ENCODE measurements at regions not wholly inside any gene's neighbourhood (a gene's known extent, or its start where the extent isn't known, plus 50 kb on each side); places are given as distances from the start of the nearest gene placed in this dataset.
"Not testable (repeated sequence)": the region's sequence is repeated elsewhere in the genome, so short reads cannot be mapped to it uniquely, and the experiment has no call there.

DNA sequence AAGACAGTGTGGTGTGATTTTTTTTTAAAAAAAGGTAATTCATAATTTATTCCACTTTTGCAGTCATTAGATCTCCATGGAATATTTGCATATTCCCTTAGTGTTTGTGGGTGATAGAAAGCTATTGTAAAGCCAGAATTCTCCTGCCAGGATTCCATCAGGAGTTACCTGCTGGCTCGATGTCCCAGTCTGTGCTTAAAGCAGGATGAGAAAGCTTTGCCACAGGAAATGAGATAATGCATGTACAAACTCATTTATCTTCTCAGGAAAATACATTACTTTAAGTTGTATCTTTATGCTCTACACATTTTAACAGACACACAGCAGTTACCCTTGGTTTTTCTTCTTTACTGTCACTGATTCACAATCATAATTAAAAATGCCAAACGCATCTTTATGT is 553.0 kb downstream of the CD109 start:
- ChIA-PET CTCF (no interaction called here), POLR2A (no interaction called here)
- H3K4me3 Mint-ChIP-seq: no peak overlapping the region
- H3K36me3 Mint-ChIP-seq: no peaks in the 10 kb centered on the region
- no peak overlapping the region for H3K27ac Mint-ChIP-seq
- H3K9me3 Mint-ChIP-seq: peaks cover 2% of the 10 kb centered on the region
- no peak for DNase-seq
- H3K4me1 Mint-ChIP-seq (ENCODE audit: low read depth): no peaks in the 10 kb centered on the region
- H3K27me3 Mint-ChIP-seq: no peaks in the 10 kb centered on the region
- intact Hi-C loops (cut with micrococcal nuclease): no loop called here

DNA sequence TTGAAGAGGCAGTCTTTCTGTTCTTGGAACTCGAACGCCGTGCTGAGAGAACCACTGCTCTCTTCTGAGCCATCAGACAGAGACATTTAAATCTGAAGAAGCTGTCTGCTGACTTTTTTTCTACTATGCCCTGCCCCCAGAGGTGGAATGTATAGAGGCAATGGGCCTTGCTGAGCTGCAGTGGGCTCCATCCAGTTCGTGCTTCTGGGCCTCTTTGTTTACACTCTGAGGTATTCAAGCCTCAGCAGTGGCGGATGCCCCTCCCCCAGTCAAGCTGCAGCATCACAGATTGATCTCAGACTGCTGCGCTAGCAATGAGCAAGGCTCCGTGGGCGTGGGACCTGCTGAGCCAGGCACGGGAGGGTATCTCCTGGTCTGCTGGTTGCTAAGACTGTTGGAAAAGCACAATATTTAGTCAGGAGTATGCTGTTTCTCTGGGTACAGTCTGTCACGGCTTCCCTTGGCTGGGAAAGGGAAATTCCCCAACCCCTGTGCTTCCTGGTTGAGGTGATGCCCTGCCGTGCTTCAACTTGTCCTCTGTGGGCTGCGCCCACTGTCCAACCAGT is 526.8 kb downstream of the CD109 start:
- H3K27me3 Mint-ChIP-seq: no peaks in the 10 kb centered on the region
- no peaks in the 10 kb centered on the region for H3K4me1 Mint-ChIP-seq (ENCODE audit: low read depth)
- H3K9me3 Mint-ChIP-seq: peaks cover 15% of the 10 kb centered on the region
- CTCF ChIA-PET: interaction anchor here (1.5 kb wide), 1 partner anchor 986 kb away, joined by 3 read pairs; no protein-coding TSS in a partner anchor
- H3K27ac Mint-ChIP-seq: no peak overlapping the region
- no peak for DNase-seq
- H3K4me3 Mint-ChIP-seq: no peak overlapping the region
- no peaks in the 10 kb centered on the region for H3K36me3 Mint-ChIP-seq
- intact Hi-C loops (cut with micrococcal nuclease): no loop called here
- POLR2A ChIA-PET: no interaction called here

DNA sequence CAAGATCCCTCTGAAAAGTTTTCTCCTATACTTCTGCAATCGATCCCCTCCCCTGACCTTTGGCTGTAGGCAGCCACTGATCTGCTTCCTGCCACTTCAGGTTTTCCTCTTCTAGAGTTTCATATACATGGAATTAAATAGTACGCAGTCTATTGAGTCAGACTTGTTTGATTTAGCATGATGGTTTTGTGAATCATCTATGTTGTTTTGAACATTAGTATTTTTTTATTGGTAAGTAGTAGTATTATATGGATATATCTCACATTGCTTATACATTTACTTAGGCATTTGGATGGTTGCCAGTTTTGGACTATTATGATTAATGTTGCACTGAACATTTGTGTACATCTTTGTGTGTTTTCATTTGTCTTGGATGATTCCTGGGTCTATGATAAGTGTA is 518.0 kb downstream of the CD109 start:
- H3K4me3 Mint-ChIP-seq: no peak overlapping the region
- H3K27ac Mint-ChIP-seq: no peak overlapping the region
- H3K4me1 Mint-ChIP-seq (ENCODE audit: low read depth): no peaks in the 10 kb centered on the region
- H3K9me3 Mint-ChIP-seq: peaks cover 15% of the 10 kb centered on the region
- intact Hi-C loops (cut with micrococcal nuclease): no loop called here
- no peaks in the 10 kb centered on the region for H3K27me3 Mint-ChIP-seq
- CTCF ChIA-PET: no interaction called here
- no peak for DNase-seq
- POLR2A ChIA-PET: no interaction called here
- H3K36me3 Mint-ChIP-seq: no peaks in the 10 kb centered on the region

DNA sequence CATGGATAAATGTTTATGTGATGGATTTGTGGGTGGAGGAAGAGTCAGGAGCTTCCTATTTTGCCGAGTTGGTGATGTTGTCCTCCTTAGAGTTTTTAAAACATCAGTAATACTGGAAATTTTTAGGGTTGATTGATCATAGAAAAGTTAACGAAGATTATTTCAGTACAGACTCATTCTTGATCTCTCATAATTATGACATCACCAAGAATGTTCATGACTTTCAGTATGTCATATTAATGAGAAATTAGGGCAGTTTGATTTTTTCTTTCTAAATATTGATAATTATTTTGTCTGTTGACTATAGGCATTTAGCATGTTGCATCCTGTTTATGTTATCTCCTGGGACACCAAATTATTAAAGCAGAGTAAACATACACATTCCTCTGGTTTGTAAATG is 512.2 kb downstream of the CD109 start:
- Mint-ChIP-seq H3K36me3 (no peaks in the 10 kb centered on the region), H3K4me1 (ENCODE audit: low read depth) (no peaks in the 10 kb centered on the region), H3K27ac (no peak overlapping the region), H3K4me3 (no peak overlapping the region), H3K9me3 (peaks cover 11% of the 10 kb centered on the region), H3K27me3 (no peaks in the 10 kb centered on the region)
- POLR2A ChIA-PET: no interaction called here
- CTCF ChIA-PET: no interaction called here
- intact Hi-C loops (cut with micrococcal nuclease): no loop called here
- no peak for DNase-seq

- DNase-seq: no peak
These were observed 503.4 kb downstream of the CD109 start for GRCh38 chr6:74199215-74199915.

DNA sequence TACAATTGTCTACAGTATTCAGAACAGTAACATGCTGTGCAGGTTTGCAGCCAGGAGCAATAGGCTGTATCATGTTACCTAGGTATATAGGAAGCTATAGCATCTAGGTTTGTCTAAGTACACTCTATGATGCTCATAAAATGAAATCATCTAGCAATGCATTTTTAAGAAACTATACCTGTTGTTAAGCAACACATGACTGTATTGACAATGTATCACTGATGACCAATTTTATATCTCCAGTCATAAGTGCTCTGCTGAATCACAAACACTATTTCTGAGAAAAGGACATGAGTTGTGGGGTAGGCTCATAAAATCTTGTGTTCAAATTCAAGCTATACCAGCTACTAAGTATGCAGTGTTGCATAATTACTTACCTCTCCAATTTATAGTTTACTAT is 501.3 kb downstream of the CD109 start:
- no peaks in the 10 kb centered on the region for H3K36me3 Mint-ChIP-seq
- H3K4me3 Mint-ChIP-seq: no peak overlapping the region
- intact Hi-C loops (cut with micrococcal nuclease): no loop called here

More at GRCh38 chr6:74199215-74199915, 503.4 kb downstream of the CD109 start:
- ChIA-PET CTCF (interaction anchor here (0.7 kb wide), 1 partner anchor 73 kb away, joined by 3 read pairs; no protein-coding TSS in a partner anchor), POLR2A (no interaction called here)
- no peaks in the 10 kb centered on the region for H3K36me3 Mint-ChIP-seq
- H3K27me3 Mint-ChIP-seq: no peaks in the 10 kb centered on the region
- no peaks in the 10 kb centered on the region for H3K4me1 Mint-ChIP-seq (ENCODE audit: low read depth)
- H3K27ac Mint-ChIP-seq: no peak overlapping the region
- no peaks in the 10 kb centered on the region for H3K9me3 Mint-ChIP-seq
- intact Hi-C loops (cut with micrococcal nuclease): no loop called here
- H3K4me3 Mint-ChIP-seq: no peak overlapping the region

DNA sequence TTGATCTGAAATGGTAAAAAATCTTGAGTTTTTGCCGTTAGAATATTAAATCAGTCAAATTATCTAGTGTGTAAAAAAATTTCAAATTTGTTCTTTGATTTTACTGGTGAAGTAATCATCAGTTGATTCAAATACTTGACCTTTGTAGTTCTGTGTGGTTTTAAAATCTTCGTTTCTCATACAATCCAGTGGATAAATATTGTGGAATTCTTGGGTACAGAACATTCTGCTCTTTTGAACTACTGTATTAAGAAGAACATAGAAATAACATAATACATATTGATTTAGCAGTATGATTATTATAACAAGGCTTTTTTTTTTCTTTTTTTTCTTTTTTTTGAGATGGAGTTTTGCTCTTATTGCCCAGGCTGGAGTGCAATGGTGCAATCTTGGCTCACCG is 491.8 kb downstream of the CD109 start:
- Mint-ChIP-seq H3K27ac (no peak overlapping the region), H3K27me3 (no peaks in the 10 kb centered on the region), H3K4me1 (ENCODE audit: low read depth) (no peaks in the 10 kb centered on the region), H3K4me3 (no peak overlapping the region), H3K36me3 (no peaks in the 10 kb centered on the region), H3K9me3 (no peaks in the 10 kb centered on the region)
- DNase-seq: no peak
- ChIA-PET POLR2A (no interaction called here), CTCF (no interaction called here)
- intact Hi-C loops (cut with micrococcal nuclease): no loop called here

More for the DNA sequence above, 501.3 kb downstream of the CD109 start:
- Mint-ChIP-seq H3K27me3 (no peaks in the 10 kb centered on the region), H3K27ac (no peak overlapping the region), H3K4me1 (ENCODE audit: low read depth) (no peaks in the 10 kb centered on the region), H3K9me3 (no peaks in the 10 kb centered on the region)
- POLR2A ChIA-PET: no interaction called here
- DNase-seq: no peak
- CTCF ChIA-PET: no interaction called here

DNA sequence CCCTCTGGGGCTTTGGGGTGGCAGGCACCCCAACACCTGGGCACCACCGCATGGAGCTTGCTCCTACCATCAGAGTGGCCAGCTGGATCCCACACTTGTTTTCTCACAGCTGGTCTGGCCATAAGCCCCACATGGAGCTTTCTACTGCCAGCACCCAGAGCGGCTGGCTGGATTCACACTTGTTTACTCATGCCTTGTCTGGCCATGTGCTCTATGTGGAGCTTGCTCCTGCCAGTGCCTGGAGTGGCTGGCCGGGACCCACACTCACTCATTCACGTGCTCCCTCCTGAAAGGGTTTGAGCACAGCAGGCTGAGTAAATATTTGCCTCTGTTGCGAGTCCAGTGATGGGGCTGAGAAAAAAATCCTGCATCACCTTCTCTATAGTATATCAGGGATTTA is 487.0 kb downstream of the CD109 start:
- DNase-seq: no peak
- ChIA-PET POLR2A (no interaction called here), CTCF (no interaction called here)
- Mint-ChIP-seq H3K27ac (no peak overlapping the region), H3K4me3 (no peak overlapping the region), H3K9me3 (peaks cover 3% of the 10 kb centered on the region), H3K36me3 (no peaks in the 10 kb centered on the region), H3K27me3 (no peaks in the 10 kb centered on the region), H3K4me1 (ENCODE audit: low read depth) (no peaks in the 10 kb centered on the region)
- intact Hi-C loops (cut with micrococcal nuclease): no loop called here

- Mint-ChIP-seq H3K36me3 (no peaks in the 10 kb centered on the region), H3K27ac (no peak overlapping the region), H3K27me3 (no peaks in the 10 kb centered on the region), H3K4me1 (ENCODE audit: low read depth) (no peaks in the 10 kb centered on the region), H3K9me3 (peaks cover 3% of the 10 kb centered on the region), H3K4me3 (no peak overlapping the region)
- ChIA-PET CTCF (no interaction called here), POLR2A (no interaction called here)
- no peak for DNase-seq
- intact Hi-C loops (cut with micrococcal nuclease): no loop called here
These were observed 485.5 kb downstream of the CD109 start for GRCh38 chr6:74181471-74181870.

- peaks cover 3% of the 10 kb centered on the region for H3K9me3 Mint-ChIP-seq
- intact Hi-C loops (cut with micrococcal nuclease): no loop called here
- DNase-seq: no peak
- H3K36me3 Mint-ChIP-seq: no peaks in the 10 kb centered on the region
- no peaks in the 10 kb centered on the region for H3K4me1 Mint-ChIP-seq (ENCODE audit: low read depth)
- H3K27ac Mint-ChIP-seq: no peak overlapping the region
- H3K4me3 Mint-ChIP-seq: no peak overlapping the region
- H3K27me3 Mint-ChIP-seq: no peaks in the 10 kb centered on the region
- POLR2A ChIA-PET: no interaction called here
- CTCF ChIA-PET: no interaction called here
These were observed 481.5 kb downstream of the CD109 start for GRCh38 chr6:74177506-74177905.

DNA sequence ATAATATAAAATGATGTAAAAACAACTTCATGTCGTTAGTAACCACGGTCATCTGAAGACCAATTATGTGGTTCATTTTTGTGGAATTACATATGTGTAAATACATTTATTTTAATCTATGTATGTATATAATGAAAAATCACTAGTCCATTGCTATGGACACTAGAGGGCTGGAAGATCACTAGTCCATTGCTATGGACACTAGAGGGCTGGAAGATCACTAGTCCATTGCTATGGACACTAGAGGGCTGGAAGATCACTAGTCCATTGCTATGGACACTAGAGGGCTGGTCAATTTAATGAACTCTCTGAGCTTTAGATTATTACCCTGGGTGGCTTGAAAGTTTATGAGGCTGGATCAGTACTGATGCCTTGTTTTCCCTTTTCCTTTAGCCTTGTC is 474.5 kb downstream of the CD109 start:
- POLR2A ChIA-PET; CTCF ChIA-PET; H3K4me3 Mint-ChIP-seq; DNase-seq; H3K36me3 Mint-ChIP-seq; H3K27ac Mint-ChIP-seq; H3K27me3 Mint-ChIP-seq; intact Hi-C loops (cut with micrococcal nuclease); H3K9me3 Mint-ChIP-seq; H3K4me1 Mint-ChIP-seq (ENCODE audit: low read depth): not testable (repeated sequence)

- CTCF ChIA-PET: interaction anchor here (1.3 kb wide), 1 partner anchor 79 kb away, joined by 3 read pairs; no protein-coding TSS in a partner anchor
- Mint-ChIP-seq H3K4me3 (no peak overlapping the region), H3K9me3 (no peaks in the 10 kb centered on the region), H3K4me1 (ENCODE audit: low read depth) (no peaks in the 10 kb centered on the region), H3K36me3 (no peaks in the 10 kb centered on the region), H3K27me3 (no peaks in the 10 kb centered on the region), H3K27ac (no peak overlapping the region)
- intact Hi-C loops (cut with micrococcal nuclease): no loop called here
- POLR2A ChIA-PET: no interaction called here
- DNase-seq: no peak
These were observed 474.1 kb downstream of the CD109 start for GRCh38 chr6:74170118-74170517.

GRCh38 chr6:74167976-74168375 is 472.0 kb downstream of the CD109 start:
- H3K27me3 Mint-ChIP-seq: no peaks in the 10 kb centered on the region
- no peak for DNase-seq
- no peak overlapping the region for H3K27ac Mint-ChIP-seq
- POLR2A ChIA-PET: no interaction called here
- intact Hi-C loops (cut with micrococcal nuclease): no loop called here
- no peaks in the 10 kb centered on the region for H3K36me3 Mint-ChIP-seq
- CTCF ChIA-PET: no interaction called here
- H3K9me3 Mint-ChIP-seq: no peaks in the 10 kb centered on the region
- no peaks in the 10 kb centered on the region for H3K4me1 Mint-ChIP-seq (ENCODE audit: low read depth)
- no peak overlapping the region for H3K4me3 Mint-ChIP-seq

Measured in activated CD4-positive, alpha-beta memory T cell treated with anti-CD3 and anti-CD28 coated beads for 36 hours (primary cell).